ENCODE measurements at regions not wholly inside any gene's neighbourhood (a gene's known extent, or its start where the extent isn't known, plus 50 kb on each side); places are given as distances from the start of the nearest gene placed in this dataset.

DNA sequence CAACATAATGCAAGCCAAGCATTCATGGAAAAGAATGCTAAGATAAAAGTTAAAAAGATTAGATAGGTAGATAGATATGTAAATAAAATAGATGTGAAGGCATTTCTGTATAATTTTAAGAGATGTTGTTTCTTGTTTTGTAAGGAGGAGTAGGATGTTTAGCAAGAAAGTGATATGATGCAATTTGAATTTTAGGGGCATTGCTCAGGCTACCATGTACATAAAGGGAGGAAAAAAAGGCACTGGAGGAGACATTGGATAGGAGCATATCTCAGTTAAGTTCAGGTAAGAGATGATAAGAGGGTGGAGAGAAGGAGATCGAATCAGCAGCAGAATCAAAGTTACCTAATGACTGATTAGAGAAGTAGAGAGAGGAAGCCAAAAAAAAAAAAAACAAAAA lies 194.7 kb downstream of the TENT5A start:
- TF ChIP-seq CTCF (IDR thresholded peaks at IDR 0.05): no peak
- no peak for TF ChIP-seq POLR2A (IDR thresholded peaks at IDR 0.05)

Data from testis (tissue), 2 donors.